ENCODE measurements at regions not wholly inside any gene's neighbourhood (a gene's known extent, or its start where the extent isn't known, plus 50 kb on each side); places are given as distances from the start of the nearest gene placed in this dataset.

DNA sequence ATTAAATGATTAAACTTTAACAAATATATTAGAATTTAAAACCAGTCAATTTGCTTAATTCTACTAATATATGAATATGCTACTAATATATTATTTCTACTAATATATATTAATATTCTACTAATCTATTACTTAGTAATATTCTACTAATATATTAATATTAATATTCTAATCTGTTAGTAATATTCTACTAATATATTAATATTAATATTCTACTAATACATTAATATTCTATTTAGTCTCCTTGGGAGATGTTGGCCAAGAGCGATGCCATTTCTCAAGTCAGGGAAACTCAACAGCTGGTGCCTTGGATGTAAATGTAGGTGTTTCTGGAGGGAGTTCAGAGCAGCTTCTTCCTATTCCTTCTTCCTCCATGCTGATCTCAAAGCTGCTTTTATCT lies 259.2 kb upstream of the TMTC4 start:
- DNase-seq = no peak

DNA sequence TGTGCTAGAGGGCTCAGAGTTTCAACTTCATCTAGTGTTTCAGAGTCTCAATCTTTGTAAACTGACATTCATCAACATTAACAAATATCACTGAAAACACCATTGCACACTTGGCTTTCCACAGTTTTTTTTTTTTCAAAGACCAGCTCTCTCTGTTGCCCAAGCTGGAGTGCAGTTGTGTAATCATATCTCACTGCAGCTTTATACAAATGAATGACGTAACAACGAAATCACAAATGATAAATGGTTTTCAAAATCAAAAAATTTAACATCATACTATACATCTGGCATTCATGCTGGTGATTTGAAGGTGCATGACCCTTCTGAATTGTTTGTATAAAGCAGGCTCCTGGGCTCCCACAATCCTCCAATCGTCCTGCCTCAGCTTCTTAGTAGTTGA lies 248.0 kb upstream of the TMTC4 start:
- no peak for DNase-seq

DNA sequence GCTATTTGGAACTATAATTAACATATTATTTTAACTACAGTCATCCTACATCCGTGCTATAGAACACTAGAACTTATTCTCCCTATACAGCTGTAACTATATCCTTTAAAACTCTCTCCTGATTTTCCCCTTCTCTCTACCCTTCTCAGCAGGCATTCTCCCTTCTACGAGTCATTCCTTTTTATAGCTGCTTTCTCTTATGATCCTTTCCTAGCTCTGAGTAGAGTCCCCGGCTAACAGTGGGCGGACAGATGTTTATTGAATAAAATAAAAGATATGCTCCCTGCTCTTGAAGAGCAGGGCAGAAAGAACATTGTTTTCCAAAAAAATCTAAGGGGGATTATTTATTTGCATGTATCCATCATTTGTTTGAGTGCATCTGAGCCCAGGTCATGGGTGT lies 246.5 kb upstream of the TMTC4 start:
- DNase-seq = no peak

DNA sequence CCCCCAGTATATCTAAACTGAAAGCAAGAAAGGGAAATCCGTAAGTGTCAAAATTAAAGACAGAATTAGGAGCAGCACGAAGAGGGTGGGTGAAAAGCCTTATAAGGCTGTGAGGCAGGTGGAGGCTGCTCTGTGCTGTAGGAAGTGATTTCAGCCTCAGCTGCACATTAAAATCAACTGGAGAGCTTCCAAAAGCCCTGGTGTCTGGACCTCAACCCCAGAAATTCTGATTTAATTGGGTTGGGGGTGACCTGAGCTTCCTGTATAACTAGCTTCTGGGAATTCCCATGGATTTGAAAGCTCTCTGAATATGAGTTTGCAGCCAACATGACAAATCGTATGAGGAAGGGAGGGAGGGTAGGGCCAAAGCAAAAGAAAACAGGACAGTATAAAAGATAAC lies 242.4 kb upstream of the TMTC4 start:
- no peak for DNase-seq

DNA sequence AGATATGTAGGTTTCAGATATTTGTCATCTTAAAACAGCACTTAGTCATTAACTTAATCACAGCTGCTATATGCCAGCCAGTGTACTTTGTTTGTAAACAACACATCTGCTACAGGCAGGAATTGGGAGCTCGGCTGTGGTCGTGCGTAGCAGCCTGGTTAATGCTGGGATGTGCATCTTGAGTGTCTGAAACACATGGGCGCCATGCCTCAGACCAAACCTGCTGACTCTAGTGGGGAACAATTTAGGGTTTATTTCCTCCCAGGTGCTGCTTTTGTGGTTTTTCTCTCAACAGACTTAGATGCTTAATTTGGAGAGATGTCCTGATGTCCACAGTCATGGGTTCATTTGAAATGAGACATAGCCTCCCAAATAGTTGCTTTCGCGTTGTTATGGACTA lies 238.5 kb upstream of the TMTC4 start:
- DNase-seq = no peak

DNA sequence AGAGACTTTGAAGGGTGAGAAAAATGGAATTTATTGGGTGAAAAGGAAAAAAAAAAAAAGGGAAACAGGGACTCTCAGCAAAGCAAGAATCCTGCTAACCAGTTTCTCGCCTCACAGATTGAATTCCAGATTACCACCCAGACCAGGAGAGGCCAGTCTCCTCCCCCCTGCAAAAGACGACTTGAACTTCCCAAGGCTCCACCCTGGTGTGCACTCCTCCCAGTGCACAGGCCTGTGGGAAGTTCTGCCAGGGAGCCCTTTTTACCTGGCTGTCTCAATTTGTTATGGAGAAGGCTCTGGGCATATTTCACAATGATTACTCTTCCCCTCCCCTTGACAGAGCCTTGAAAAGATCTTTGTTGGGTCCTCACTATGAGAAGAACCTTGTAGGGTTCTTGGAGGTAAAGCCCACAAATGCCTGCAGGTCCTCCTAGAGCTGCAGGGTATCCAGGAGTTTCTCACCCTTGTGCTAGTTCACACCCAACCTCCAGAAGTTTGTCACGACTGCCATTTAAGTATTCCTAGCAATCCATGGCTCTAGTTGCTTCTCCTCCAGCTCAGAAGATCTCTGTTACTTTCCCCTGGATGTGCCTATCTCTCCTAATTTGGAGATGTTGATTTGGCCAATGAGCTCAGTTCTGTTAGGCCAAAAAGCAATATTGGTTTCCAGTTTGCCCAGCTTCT lies 229.8 kb upstream of the TMTC4 start:
- no peak for DNase-seq

DNA sequence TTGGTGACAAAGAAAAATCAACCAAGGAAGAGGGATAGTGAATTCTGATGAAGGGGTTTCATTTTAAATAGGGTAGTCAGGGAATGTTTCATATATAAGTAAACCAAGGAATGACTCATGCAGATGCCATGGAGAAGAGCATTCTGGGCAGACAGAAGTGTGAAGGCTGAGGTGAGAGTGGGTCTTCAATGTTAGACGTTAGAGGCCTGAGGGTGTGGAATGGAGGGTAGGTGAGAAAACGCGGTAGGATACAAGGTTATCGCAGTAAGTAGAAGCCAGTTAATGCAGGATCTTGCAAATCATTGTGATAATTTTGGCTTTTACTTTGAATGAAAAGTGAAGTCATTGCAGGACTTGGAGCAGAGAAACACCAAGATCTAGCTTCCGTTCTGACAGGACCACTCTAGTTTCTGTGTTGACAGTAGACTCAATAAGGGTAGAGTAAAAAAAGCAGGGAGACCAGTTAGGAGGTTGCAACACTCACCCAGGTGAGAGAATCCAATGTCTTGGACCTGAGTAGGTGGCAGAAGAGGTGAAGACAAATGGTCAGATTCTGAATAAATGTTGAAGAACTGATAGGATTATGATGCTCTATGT lies 225.2 kb upstream of the TMTC4 start:
- no peak for DNase-seq

DNA sequence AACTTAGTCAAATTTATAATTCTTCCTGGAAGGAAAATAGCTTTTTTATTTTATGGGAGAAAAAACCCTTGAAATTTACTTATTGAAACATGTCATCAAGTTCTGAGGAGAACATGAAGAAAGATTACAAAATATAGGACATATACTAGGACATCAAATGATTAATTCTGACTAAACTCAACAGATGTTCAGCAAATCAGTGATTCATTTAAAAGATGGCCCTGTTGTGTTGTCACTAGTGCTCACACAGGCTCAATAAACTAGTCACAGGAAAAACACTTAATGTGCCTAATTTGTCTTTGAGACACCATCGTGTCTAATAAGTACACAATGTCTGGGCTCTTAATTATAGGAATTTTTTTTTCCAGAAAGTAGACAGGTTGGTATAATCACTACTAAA lies 223.8 kb upstream of the TMTC4 start:
- no peak for DNase-seq

DNA sequence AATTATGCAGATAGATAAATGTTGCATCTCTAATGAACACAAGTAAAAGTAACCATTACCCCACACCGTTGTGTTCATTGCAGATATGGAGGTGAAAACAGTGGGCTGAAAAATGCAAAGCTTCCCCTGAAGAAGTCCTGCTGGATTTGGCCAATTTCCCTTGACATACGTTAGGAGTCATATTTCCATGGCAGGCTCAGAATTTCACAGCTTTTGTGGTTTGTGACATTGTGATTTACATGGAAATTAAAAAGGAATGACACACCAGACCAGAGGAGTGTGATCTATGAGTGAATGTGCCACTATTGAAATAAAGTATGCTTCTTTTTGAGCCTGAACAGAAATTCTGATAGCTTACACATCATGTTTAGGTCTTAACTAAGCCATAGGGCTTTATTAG lies 221.1 kb upstream of the TMTC4 start:
- DNase-seq = no peak

DNA sequence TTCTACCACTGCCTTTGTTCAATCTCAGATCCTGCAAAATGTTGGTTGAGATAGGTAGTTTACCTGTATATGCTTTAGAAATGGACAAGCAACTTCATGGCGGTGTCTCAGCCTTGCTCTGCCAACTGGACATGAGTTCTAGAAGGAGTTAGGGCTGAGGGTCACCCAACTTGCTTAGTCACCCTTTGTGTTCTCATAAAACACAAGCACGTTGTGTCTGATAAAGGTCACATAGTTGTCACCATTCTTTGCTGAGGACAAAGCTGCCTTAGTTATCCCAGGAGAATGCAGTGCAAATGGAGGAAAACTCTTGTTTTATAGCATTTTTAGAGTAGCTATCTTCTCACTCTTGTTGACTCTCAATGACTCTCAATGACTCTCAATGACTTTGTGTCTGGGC lies 218.4 kb upstream of the TMTC4 start:
- no peak for DNase-seq

DNA sequence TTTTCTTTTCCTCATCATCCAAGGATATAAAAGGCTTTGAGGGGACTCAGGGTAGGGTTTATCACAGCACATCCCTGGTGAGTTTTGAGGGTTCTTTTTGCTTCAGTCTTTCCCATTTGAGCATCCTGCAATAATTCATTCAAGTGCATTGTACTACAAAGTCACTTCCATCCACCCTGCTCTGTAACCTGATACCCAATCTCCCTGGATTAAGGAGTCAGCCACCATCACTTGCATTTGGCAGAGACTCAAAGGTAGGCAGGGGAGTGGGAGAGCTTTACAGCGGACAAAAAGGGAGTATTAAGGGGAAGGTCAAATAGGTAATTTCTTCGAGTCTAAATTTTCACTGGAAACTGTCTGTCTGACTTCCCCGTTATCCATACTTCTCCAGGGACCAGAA lies 216.1 kb upstream of the TMTC4 start:
- DNase-seq = no peak

DNA sequence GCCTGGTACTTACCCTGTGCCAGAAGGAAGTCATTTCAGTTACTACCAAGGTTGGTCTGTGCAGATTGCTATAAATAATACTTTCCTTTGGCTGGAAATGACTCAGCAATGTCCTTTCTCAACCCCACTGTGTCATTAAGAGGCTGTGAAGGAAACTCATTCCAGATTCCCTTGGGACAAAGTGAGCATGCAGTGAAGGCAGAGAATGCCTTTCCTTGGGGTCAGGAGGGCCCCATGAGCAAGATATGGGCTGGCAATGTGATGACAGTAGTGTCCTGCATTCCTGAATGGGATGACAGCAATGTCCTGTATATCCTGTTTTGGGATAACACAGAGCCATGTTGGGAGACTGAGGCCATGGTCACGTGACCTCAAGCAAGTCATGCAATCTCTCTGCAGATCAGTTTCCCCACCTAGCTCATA lies 213.1 kb upstream of the TMTC4 start:
- no peak for DNase-seq

DNA sequence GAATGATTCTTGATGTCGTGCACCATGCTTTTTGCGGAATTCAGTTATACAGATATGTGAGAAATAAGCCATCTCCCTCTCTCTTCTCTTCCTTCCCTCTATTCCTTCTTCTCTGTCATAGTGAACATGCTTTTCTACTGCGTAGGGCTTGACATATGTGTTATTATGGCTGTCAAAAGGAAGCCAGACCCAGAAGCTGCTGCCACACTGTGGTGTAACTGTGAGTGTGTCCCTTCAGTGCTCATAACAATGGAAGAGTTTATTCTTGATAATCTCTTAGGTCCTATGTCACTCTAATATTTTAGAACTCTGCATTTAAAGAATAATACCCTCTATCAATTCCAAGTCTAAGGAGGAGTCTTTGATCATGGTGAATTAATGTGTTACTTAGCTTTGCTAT lies 208.9 kb upstream of the TMTC4 start:
- DNase-seq = peak; percentile 1

DNA sequence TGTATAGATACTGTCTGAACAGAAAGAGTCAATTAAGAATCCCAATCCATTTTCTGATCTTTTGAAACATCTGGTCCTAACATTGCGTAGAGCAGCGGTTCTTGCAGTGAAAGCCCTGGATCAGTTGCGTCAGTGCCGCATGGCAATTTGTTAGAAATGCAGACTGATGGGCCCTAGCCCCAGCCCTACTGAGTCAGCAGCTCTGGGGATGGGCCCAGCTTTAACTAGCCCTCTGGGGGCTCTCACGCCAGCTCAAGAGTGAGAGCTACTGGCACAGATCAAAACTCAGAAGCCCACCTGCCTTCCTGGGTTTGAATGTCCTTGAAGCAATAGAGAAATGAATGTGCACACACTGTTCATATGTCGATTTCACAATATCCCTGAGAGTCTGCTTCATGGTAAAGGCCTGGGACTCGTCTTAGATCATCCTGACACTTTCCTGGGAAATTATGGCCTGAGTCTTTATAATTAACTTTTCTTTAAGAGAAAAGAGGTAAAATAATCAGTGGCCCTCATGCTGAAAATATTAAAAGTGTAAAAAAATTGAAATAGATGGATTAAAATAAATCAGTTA lies 206.8 kb upstream of the TMTC4 start:
- DNase-seq = no peak

DNA sequence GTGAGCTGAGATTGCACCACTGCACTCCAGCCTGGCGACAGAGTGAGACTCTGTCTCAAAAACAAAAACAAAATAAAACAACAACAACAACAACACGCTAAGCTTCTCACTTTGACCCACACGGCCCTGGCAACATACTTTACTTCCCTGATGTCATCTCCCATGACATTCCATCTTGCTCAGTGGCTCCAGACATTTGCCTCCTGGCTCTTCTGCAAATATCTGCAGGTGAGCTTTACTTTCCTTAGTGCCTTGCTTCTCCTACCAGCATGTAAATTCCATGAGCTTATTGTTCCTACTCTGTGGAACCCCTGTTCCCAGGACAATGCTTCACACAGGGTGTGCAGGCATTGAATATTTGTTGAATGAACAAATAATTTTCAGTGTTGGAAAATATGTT lies 205.6 kb upstream of the TMTC4 start:
- no peak for DNase-seq

DNA sequence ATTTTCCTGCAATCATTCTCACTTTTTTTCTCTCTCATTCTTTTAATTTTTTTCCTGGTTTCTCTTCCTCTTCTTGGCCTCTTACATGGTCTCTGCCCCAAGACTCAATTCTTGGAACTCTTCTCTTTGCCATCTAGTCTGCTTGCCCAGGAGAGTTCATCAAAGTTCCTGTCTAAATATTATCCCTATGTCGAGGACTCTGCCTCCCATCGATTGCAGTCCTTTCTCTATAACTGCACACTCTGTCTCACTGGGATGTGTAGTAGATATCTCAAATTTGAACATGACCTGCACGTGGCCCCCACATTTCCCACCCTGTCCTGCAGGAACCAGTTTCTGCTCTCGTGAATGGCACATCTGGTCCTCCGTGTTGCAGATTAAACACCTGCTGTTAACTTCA lies 204.7 kb upstream of the TMTC4 start:
- DNase-seq = no peak

DNA sequence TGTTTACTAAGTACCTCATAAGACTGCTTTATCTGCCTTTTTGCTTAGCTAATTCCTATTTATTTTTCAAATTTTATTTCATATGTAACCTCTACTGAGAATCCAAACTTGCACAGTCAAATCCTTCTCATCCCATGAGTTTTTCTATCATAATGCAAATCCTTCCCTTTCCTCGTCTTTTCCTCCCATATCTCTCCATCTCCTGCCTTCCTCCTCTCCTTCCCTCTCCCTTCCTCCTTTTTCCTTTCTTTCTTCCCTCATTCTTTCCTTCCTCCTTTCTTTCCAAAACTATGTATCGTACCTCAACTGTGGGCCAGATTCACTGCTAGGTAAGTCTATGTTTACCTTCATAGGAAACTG lies 201.4 kb upstream of the TMTC4 start:
- no peak for DNase-seq

DNA sequence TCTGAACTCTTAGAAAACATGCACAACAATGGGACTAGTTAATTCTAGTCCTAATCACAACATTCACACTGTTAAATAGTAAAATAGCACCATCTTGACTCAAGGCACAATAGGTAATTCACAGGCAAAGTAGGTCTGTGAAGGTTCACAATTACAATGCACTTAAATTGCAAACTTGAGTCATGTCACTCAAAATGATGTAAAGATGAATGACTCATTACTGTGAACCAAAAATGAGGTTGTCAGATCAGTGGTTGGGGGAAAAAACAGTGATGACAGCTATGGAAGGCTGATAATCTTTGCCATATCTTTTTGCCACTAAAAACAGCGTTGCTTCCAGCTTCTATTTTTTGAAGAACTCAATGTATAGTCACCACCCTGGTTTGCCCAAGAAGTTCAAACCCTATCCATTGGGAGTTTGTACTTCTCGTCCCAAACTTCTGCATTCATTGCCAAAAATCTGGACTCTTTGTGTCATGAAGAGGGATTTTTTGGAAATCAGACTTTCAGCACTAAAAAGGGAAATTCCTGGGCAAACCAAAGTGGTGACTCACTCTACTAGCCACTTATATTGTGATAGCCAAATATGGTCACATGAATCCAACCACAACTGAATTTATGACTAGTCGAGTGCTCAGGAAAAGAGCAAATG lies 200.9 kb upstream of the TMTC4 start:
- no peak for DNase-seq

DNA sequence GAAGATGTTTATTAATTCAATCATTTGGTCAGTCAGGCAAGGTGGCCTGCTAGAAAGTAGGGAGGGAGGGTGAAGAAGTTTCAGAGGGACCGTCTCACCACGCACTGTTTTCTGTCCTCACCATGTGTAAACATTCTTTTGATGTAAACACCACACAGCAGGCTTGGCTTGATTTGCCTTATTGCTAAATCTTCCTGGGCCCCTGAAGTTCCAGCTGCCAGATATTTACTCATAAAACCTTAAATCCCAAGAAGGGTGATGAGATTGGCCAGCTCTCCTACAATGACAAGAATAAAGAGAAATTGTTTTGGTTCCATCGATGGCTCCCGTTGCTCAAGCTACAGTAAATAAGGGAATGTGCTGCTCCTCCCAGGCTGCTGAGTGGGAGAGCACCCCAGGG lies 198.2 kb upstream of the TMTC4 start:
- DNase-seq = no peak

DNA sequence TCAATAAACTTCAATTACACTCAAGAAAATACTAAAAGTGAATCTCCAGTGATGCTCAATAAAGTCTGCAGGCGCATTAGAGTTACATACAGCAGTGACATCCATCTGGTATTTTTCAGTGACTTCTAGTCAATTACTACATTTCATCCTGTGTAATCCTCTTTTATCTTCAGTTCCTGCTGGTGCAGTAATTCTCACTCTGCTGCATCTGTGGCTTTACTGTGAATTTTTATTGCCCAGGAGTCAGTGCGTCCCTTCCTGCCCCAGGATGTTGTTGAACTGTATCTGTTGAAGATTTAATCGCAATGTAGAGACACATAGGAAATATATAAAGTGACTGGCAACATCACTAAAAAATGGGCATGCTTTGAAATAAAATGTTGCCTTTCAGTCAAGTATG lies 196.3 kb upstream of the TMTC4 start:
- no peak for DNase-seq

DNA sequence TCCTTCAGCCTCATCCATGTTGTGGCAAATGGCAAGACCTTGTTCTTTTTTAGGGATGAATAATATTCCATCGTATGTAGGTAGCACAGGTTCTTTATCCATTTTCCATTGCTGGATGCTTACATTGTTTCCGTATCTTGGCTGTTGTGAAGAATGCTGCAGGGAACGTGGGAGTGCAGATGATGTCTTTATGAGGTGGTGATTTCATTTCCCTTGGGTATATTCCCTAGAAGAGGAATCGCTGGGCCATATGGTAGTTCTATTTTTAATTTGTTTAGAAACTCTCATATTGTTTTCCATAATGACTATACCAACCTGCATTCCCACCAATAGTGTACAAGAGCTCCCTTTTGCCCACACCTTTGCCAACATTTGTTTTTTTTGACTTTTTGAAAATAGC lies 186.3 kb upstream of the TMTC4 start:
- no peak for DNase-seq

DNA sequence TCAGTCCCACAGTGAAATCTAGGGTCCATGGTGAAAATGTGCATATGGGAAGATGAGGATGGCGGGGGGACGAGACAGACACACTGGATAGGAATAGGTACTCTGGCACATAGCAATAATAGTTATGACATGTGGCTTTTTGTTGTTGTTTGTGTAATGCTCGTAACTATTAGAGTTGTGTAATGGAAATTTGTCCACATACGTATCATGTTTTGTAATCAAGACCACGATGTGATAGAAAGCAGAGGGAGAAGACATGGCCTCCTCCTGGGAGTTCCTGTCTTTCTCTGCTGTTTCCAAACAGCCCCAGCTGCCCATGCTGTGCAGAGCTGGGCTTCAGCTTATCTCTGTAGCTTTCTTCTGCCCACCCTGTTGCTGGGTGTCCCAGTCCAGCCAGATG lies 185.3 kb upstream of the TMTC4 start:
- DNase-seq = no peak

DNA sequence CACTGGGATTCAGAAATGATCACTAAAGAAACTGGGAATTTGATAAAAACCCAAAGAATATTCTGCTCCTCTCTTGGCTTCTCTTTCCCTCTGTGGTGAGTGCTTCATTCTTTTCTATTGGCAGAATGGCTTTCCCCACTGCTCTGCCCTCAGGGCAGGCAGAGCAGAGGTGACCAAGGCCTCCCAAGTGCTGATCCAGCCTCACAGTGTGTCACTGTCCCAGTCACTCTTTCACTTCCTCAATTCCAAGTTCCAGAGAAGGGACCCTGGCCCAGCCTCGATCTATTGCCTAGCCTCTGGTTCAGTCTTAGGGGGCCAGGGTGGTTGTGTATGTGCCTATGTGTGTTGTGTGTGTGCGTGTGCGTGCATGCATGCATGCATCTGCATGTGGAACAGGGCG lies 180.6 kb upstream of the TMTC4 start:
- DNase-seq = no peak

DNA sequence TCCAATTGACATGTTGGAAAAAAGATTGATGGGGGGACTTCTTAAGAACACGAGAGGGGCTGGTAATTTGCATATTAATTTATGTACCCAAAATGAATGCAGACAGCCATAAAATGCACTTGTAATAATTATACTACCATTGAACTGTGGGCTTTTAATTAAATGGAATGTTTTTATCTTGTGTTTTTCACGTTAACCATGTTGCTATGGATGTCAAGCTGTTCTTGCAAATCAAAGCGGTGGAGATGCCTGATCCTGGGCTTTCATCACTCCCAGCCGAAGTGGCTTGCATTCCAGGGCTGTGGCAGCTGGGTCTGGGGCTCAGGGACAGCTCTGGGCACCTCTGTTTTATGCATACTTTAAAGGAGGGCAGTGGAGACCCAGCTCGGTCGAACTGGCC lies 179.4 kb upstream of the TMTC4 start:
- DNase-seq = no peak

DNA sequence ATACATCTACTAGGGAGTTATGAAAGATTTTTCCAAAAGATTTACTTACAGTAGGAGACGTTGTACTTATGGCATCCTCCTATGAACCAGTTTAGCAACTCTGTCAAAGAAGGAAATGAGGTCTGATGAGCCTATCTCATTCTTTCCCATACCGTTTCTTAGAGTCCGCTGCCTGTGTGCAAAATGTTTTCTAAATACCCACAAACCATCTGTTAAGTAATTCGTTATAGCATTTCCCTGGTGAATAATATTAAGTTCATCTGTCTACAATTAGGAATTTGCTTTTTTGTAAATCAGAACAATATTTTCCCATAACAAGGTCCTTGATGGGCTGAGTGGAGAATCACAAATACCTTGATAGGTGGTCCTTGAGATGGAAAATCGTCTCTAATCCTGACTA lies 178.8 kb upstream of the TMTC4 start:
- DNase-seq = no peak
